Activated naive CD8-positive, alpha-beta T cell treated with anti-CD3 and anti-CD28 coated beads, Interleukin-2, amount 50 U/mL, for 24 hours (primary cell): ENCODE measurements at regions not wholly inside any gene's neighbourhood (a gene's known extent, or its start where the extent isn't known, plus 50 kb on each side); places are given as distances from the start of the nearest gene placed in this dataset.
A peak's percentile ranks its signal among the peaks of the same experiment; 100 is the strongest.

Experiments
- ATAC-seq: fragments of 150-1000 bp; cut with Tn5 transposase; one replicate; pipeline ENCODE4 v1.10.0; 2021
- DNase-seq: peaks from one replicate; pipeline ENCODE4 v3.0.0; 2021
- H3K27ac Mint-ChIP-seq: one replicate; pipeline ENCODE4 v1.8.0; 2021; ENCODE audit warnings: mild to moderate bottlenecking, mixed read lengths
- H3K27me3 Mint-ChIP-seq: one replicate; pipeline ENCODE4 v1.8.0; 2021; ENCODE audit warnings: mixed read lengths
- H3K36me3 Mint-ChIP-seq: one replicate; pipeline ENCODE4 v1.8.0; 2021; ENCODE audit warnings: low read depth, mixed read lengths
- H3K4me1 Mint-ChIP-seq: one replicate; pipeline ENCODE4 v1.8.0; 2021; ENCODE audit warnings: mixed read lengths
- H3K4me3 Mint-ChIP-seq: one replicate; pipeline ENCODE4 v1.8.0; 2021; ENCODE audit warnings: mild to moderate bottlenecking, moderate library complexity, mixed read lengths
- H3K9me3 Mint-ChIP-seq: one replicate; pipeline ENCODE4 v1.8.0; 2021; ENCODE audit warnings: mixed read lengths

DNA sequence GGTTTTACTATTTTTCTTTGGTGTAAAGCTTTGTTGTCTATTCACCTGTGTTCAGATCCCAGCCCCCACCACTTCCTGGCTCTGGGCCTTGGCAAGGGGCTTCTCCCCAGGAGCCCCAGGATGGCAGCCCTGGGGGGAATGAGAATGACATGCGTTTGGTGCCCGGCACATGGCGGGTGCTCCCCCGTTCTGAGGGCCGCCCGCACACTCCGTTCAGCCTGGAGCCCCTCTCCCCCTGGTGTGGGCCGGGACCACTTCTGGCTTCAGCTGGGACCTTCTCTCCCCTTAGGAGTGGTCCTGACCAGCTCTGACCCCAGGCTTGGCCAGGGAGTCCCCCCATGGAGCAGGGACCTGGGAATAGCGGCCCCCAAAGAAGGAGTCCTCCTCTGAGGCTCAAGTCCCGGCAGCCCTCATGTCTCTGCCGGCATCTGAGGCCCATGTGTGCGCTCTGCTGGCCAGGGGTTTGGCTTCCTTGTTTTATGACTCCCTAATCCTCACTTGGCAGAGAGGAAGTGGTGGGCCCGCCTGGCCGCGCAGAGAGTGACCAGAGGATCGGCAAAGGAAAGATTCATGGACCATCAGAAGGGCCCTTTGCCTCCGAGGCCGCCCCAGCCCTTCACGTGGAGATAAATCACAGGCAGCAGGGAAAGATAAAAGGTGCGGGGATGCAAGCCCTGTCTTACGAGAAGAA lies 57.0 kb upstream of the LMX1B start:
- no peaks in the 10 kb centered on the region for H3K4me1 Mint-ChIP-seq
- H3K9me3 Mint-ChIP-seq = no peaks in the 10 kb centered on the region
- H3K27ac Mint-ChIP-seq = no peak overlapping the region

GRCh38 chr9:126558051-126558665 lies 55.6 kb upstream of the LMX1B start:
- ATAC-seq = peak; percentile 61
- no peak overlapping the region for H3K27ac Mint-ChIP-seq
- no peak overlapping the region for H3K4me3 Mint-ChIP-seq

More for the DNA sequence above, 57.0 kb upstream of the LMX1B start:
- DNase-seq (no peak), ATAC-seq (no peak)
- Mint-ChIP-seq H3K27me3 (peaks cover 24% of the 10 kb centered on the region), H3K36me3 (no peaks in the 10 kb centered on the region), H3K4me3 (no peak overlapping the region)

GRCh38 chr9:126559296-126559695 lies 54.4 kb upstream of the LMX1B start:
- no peaks in the 10 kb centered on the region for H3K9me3 Mint-ChIP-seq
- H3K27me3 Mint-ChIP-seq = peaks cover 33% of the 10 kb centered on the region
- H3K4me1 Mint-ChIP-seq = no peaks in the 10 kb centered on the region
- H3K27ac Mint-ChIP-seq = no peak overlapping the region
- H3K4me3 Mint-ChIP-seq = no peak overlapping the region
- H3K36me3 Mint-ChIP-seq = no peaks in the 10 kb centered on the region
- ATAC-seq = no peak
- no peak for DNase-seq

More at GRCh38 chr9:126558051-126558665, 55.6 kb upstream of the LMX1B start:
- Mint-ChIP-seq H3K36me3 (no peaks in the 10 kb centered on the region), H3K9me3 (no peaks in the 10 kb centered on the region), H3K4me1 (no peaks in the 10 kb centered on the region), H3K27me3 (peaks cover 31% of the 10 kb centered on the region)
- DNase-seq = peak; percentile 70

- Mint-ChIP-seq H3K4me1 (no peaks in the 10 kb centered on the region), H3K36me3 (no peaks in the 10 kb centered on the region), H3K9me3 (no peaks in the 10 kb centered on the region), H3K4me3 (no peak overlapping the region), H3K27ac (no peak overlapping the region), H3K27me3 (peaks cover 45% of the 10 kb centered on the region)
- ATAC-seq (no peak), DNase-seq (no peak)
These were observed 52.1 kb upstream of the LMX1B start for GRCh38 chr9:126561582-126561981.

DNA sequence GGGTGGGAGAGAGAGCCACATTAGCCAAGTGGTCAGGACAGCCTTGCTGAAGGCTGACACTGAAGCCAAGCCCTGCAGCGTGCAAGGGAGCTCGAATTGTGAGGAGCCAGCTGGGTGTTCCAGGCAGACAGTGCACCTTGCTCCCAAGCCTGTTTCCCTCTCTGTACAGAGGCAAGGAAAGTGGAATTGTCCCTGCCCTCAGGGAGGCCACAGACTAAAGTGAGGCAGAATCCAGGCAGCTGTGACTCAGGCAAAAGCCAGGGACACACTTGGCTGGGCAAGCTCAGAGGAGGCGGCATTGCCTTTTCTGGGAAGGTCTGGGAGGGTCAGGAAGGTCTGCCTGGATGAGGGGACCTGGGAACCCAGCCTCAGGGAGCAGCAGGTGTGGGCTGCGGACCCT lies 50.2 kb upstream of the LMX1B start:
- DNase-seq = no peak
- H3K4me1 Mint-ChIP-seq = no peaks in the 10 kb centered on the region
- H3K9me3 Mint-ChIP-seq = no peaks in the 10 kb centered on the region
- peaks cover 45% of the 10 kb centered on the region for H3K27me3 Mint-ChIP-seq
- no peak overlapping the region for H3K27ac Mint-ChIP-seq
- H3K36me3 Mint-ChIP-seq = no peaks in the 10 kb centered on the region
- no peak overlapping the region for H3K4me3 Mint-ChIP-seq
- no peak for ATAC-seq
